Epithelial cell of esophagus (primary cell): ENCODE measurements at regions not wholly inside any gene's neighbourhood (a gene's known extent, or its start where the extent isn't known, plus 50 kb on each side); places are given as distances from the start of the nearest gene placed in this dataset.

Experiments
- DNase-seq: peaks from one replicate; pipeline ENCODE4 v3.0.0; 2010; ENCODE audit warnings: low read depth
- H3K4me3 ChIP-seq: 2 replicates; pipeline ENCODE4 v1.5.1; 2011; ENCODE audit warnings: mild to moderate bottlenecking, low read length, control low read depth
- CTCF ChIP-seq: IDR thresholded peaks from 2 replicates; pipeline ENCODE4 v1.5.1; 2011; ENCODE audit warnings: low read depth, mild to moderate bottlenecking, low read length, control low read depth, inconsistent platforms; ENCODE audit not compliant: insufficient read depth; ENCODE audit errors: missing control alignments

GRCh38 chr1:192011525-192011924, 146.7 kb upstream of the RGS18 start:
- H3K4me3 ChIP-seq, result no peak overlapping the region
- DNase-seq, result no peak
- no peak for TF ChIP-seq CTCF

DNA sequence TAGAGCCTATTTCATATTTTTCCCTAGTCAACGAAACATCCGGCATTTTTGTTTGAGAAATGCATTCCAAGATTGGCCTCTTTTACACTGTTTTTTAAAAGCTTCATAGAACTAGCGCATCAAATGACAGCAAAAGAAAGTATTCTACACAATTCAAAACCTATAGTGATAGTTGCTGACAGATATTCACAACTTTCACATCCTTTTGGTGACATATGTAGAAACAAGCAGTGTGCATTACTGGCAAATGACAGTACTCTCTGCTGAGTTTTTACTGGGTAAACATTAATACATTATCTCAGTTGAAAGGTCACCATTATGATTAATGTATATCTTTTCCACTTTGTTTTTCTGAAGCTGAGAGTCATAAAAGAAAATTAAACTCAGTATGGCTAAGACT, 135.4 kb upstream of the RGS18 start:
- DNase-seq, result no peak
- no peak overlapping the region for H3K4me3 ChIP-seq
- no peak for TF ChIP-seq CTCF

DNA sequence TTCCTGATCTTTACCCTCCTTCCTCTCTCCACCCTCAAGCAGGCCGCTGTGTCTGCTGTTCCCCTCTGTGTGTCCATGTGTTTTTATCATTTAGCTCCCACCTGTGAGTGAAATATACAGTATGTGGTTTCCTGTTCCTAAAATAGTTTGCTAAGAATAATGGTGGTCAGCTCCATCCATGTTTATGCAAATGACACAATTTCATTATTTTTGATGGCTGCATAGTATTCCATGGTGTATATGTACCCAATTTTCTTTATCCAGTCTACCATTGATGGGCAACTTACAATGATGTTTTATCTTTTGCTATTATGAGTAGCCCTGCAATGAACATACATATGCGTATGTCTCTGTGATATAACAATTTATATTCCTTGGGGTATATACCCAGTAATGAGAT, 133.4 kb upstream of the RGS18 start:
- no peak for TF ChIP-seq CTCF
- no peak for DNase-seq
- H3K4me3 ChIP-seq, result no peak overlapping the region

DNA sequence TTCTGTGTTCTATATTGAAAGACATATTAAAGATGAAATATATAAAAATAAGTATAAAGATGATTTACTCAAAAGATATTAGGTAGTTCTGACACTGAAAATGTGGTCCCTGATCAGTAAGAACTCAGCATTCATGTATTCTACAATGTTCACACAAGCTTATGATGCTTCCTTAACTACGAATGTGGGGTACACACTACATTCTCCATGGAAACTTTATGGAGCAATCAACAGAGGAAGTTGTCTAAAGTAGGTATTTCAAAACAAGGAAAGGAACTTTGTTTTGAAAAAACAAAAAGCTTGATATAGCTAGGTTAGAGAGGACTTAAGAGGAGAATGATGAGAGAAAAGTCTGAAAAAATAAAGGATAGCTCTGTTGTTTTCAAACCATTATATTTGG, 119.7 kb upstream of the RGS18 start:
- no peak for TF ChIP-seq CTCF

GRCh38 chr1:192045131-192045530, 113.1 kb upstream of the RGS18 start:
- TF ChIP-seq CTCF, result no peak
- H3K4me3 ChIP-seq, result no peak overlapping the region
- peak; percentile 1 for DNase-seq

More for the DNA sequence above, 119.7 kb upstream of the RGS18 start:
- no peak overlapping the region for H3K4me3 ChIP-seq
- no peak for DNase-seq

- no peak overlapping the region for H3K4me3 ChIP-seq
- DNase-seq, result no peak
- TF ChIP-seq CTCF, result no peak
Measured at GRCh38 chr1:192053531-192053971, 104.7 kb upstream of the RGS18 start.

DNA sequence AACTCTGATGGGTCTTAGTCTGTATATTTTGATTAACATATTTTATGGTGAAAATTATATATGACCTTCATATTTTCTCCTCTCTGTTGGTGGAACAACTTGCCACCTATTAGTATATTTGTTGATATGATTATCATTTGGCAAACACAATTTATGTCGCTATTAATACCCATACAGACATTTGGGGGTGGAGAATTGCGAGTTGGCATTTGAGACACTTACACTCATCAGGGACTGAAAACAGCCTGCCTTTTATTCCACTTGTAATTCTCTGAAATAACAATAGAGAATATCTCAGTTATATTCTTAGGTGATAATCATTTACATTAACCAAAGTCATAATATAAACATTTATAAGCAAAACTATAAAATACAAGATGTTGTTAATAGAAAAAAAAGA, 100.5 kb upstream of the RGS18 start:
- TF ChIP-seq CTCF, result no peak
- no peak overlapping the region for H3K4me3 ChIP-seq
- no peak for DNase-seq
